ENCODE measurements at regions not wholly inside any gene's neighbourhood (a gene's known extent, or its start where the extent isn't known, plus 50 kb on each side); places are given as distances from the start of the nearest gene placed in this dataset.

- Histone ChIP-seq H3K36me3 (ENCODE audit: control insufficient read depth, insufficient read depth, low read length) (no peaks in the 10 kb centered on the region), H3K4me3 (replicated peaks; ENCODE audit: low read depth, low read length) (no peak overlapping the region), H3K27me3 (replicated peaks; ENCODE audit: control insufficient read depth, insufficient read depth, low read length) (no peaks in the 10 kb centered on the region)
- no peak for DNase-seq (ENCODE audit: extremely low read depth, insufficient read length)
- no peak for TF ChIP-seq CTCF (IDR thresholded peaks at IDR 0.05; ENCODE audit: insufficient read depth, low read length, poor library complexity, severe bottlenecking)
These were observed 394.1 kb upstream of the SMIM31 start for GRCh38 chr4:164359881-164360280.

- H3K27me3 ChIP-seq (replicated peaks; ENCODE audit: control insufficient read depth, insufficient read depth, low read length), result no peaks in the 10 kb centered on the region
- no peaks in the 10 kb centered on the region for H3K36me3 ChIP-seq (ENCODE audit: control insufficient read depth, insufficient read depth, low read length)
- no peak for DNase-seq (ENCODE audit: extremely low read depth, insufficient read length)
- no peak overlapping the region for H3K4me3 ChIP-seq (replicated peaks; ENCODE audit: low read depth, low read length)
- no peak for TF ChIP-seq CTCF (IDR thresholded peaks at IDR 0.05; ENCODE audit: insufficient read depth, low read length, poor library complexity, severe bottlenecking)
These were observed 385.0 kb upstream of the SMIM31 start for GRCh38 chr4:164368894-164369293.

DNA sequence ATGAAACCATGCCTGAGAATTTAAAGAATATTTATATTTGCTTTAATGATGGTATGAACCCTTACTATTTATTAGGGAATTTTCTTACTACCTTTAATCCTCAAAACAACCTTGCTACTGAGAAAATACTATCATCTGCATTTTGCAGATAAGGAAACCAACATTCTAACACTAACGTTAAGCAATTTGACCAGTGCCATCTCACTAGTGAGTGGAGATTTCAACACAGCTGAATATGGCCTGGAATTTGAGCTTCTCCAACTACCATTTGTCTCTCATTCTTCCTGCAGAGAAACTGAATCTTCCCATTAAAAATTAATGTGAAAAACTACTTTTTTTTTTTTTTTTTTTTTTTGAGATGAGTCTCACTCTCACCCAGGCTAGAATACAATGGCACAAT, 380.9 kb upstream of the SMIM31 start:
- no peak for TF ChIP-seq CTCF (IDR thresholded peaks at IDR 0.05; ENCODE audit: insufficient read depth, low read length, poor library complexity, severe bottlenecking)
- Histone ChIP-seq H3K27me3 (replicated peaks; ENCODE audit: control insufficient read depth, insufficient read depth, low read length) (no peaks in the 10 kb centered on the region), H3K4me3 (replicated peaks; ENCODE audit: low read depth, low read length) (no peak overlapping the region)

GRCh38 chr4:164377277-164377676, 376.7 kb upstream of the SMIM31 start:
- Histone ChIP-seq H3K27me3 (replicated peaks; ENCODE audit: control insufficient read depth, insufficient read depth, low read length) (no peaks in the 10 kb centered on the region), H3K4me3 (replicated peaks; ENCODE audit: low read depth, low read length) (no peak overlapping the region), H3K36me3 (ENCODE audit: control insufficient read depth, insufficient read depth, low read length) (no peaks in the 10 kb centered on the region)
- TF ChIP-seq CTCF (IDR thresholded peaks at IDR 0.05; ENCODE audit: insufficient read depth, low read length, poor library complexity, severe bottlenecking), result no peak
- no peak for DNase-seq (ENCODE audit: extremely low read depth, insufficient read length)

More for the DNA sequence above, 380.9 kb upstream of the SMIM31 start:
- no peaks in the 10 kb centered on the region for H3K36me3 ChIP-seq (ENCODE audit: control insufficient read depth, insufficient read depth, low read length)
- DNase-seq (ENCODE audit: extremely low read depth, insufficient read length), result no peak

DNA sequence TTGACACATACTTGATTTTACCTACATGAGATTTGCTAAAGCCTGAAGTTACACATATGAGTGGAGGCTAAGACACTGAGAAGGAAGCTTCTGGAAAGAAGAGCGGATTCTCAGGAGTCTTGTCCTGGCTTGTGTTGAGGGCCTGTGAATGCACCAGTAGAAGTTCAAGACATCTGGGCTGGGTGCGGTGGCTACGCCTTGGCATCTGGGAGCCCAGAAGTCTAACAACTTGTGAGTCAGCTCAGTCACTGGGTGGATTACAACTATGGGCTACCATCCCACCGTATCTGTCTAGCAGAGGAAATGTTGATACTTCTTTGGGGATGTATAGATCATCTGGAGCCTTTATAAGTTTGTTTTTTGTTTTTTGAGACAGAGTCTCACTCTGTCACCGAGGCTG, 375.6 kb upstream of the SMIM31 start:
- no peak for TF ChIP-seq CTCF (IDR thresholded peaks at IDR 0.05; ENCODE audit: insufficient read depth, low read length, poor library complexity, severe bottlenecking)
- Histone ChIP-seq H3K36me3 (ENCODE audit: control insufficient read depth, insufficient read depth, low read length) (no peaks in the 10 kb centered on the region), H3K4me3 (replicated peaks; ENCODE audit: low read depth, low read length) (no peak overlapping the region), H3K27me3 (replicated peaks; ENCODE audit: control insufficient read depth, insufficient read depth, low read length) (no peaks in the 10 kb centered on the region; the same call in 1 of the 2 replicates)
- no peak for DNase-seq (ENCODE audit: extremely low read depth, insufficient read length)

DNA sequence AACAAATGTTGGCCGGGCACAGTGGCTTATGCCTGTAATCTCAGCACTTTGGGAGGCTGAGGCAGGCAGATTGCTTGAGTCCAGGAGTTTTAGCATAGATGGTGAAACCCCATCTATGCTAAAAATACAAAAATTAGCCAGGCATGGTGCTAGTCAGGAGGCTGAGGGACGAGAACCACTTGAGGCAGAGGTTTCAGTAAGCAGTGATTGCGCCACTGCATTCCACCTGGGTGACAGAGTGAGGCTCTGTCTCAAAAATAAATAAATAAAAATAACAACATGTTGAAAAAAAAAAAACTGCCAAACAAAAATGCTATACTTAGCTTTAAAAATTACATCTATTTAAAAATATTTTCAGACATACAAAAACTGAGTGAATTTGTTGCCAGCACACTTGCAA, 374.2 kb upstream of the SMIM31 start:
- no peak for TF ChIP-seq CTCF (IDR thresholded peaks at IDR 0.05; ENCODE audit: insufficient read depth, low read length, poor library complexity, severe bottlenecking)
- DNase-seq (ENCODE audit: extremely low read depth, insufficient read length), result no peak
- Histone ChIP-seq H3K36me3 (ENCODE audit: control insufficient read depth, insufficient read depth, low read length) (no peaks in the 10 kb centered on the region), H3K4me3 (replicated peaks; ENCODE audit: low read depth, low read length) (no peak overlapping the region), H3K27me3 (replicated peaks; ENCODE audit: control insufficient read depth, insufficient read depth, low read length) (no peaks in the 10 kb centered on the region; the same call in 1 of the 2 replicates)

Data from GM06990 (cell line).